ENCODE measurements at regions not wholly inside any gene's neighbourhood (a gene's known extent, or its start where the extent isn't known, plus 50 kb on each side); places are given as distances from the start of the nearest gene placed in this dataset.

DNA sequence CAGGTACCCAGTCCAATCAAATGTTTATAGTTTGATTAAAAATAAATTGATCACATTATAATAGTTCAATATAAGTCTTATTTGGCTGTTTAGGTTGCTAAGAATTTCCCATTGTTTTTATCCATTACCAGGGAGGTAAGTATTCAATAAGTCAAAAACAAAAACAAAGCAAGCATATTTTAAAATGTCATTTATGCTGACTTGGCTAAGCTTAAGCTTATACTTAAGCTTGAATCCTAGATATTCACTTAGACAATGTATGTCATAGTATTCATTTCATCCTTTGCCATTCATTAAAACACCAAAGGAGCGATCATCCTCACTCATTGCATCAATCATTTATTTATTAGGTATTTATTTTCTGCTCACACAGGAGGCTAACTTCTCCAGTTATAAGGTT lies 144.9 kb downstream of the PRL start:
- TF ChIP-seq TOX (CRISPR knock-in tag; IDR thresholded peaks at IDR 0.05; ENCODE audit: borderline replicate concordance) (no peak), ZNF565 (CRISPR knock-in tag; conservative IDR thresholded peaks at IDR 0.05; ENCODE audit: low read depth) (no peak), BACH2 (CRISPR knock-in tag; IDR thresholded peaks at IDR 0.05; ENCODE audit: borderline replicate concordance) (no peak), POU6F1 (CRISPR knock-in tag; IDR thresholded peaks at IDR 0.05; ENCODE audit: borderline replicate concordance, low read depth) (no peak), ZNF8 (CRISPR knock-in tag; IDR thresholded peaks at IDR 0.05) (no peak), ZNF70 (CRISPR knock-in tag; IDR thresholded peaks at IDR 0.05) (no peak), ZFP3 (CRISPR knock-in tag; IDR thresholded peaks at IDR 0.05) (no peak)
- TF ChIP-seq, protein P1, sequence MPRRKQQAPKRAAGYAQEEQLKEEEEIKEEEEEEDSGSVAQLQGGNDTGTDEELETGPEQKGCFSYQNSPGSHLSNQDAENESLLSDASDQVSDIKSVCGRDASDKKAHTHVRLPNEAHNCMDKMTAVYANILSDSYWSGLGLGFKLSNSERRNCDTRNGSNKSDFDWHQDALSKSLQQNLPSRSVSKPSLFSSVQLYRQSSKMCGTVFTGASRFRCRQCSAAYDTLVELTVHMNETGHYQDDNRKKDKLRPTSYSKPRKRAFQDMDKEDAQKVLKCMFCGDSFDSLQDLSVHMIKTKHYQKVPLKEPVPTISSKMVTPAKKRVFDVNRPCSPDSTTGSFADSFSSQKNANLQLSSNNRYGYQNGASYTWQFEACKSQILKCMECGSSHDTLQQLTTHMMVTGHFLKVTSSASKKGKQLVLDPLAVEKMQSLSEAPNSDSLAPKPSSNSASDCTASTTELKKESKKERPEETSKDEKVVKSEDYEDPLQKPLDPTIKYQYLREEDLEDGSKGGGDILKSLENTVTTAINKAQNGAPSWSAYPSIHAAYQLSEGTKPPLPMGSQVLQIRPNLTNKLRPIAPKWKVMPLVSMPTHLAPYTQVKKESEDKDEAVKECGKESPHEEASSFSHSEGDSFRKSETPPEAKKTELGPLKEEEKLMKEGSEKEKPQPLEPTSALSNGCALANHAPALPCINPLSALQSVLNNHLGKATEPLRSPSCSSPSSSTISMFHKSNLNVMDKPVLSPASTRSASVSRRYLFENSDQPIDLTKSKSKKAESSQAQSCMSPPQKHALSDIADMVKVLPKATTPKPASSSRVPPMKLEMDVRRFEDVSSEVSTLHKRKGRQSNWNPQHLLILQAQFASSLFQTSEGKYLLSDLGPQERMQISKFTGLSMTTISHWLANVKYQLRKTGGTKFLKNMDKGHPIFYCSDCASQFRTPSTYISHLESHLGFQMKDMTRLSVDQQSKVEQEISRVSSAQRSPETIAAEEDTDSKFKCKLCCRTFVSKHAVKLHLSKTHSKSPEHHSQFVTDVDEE (CRISPR knock-in tag; IDR thresholded peaks at IDR 0.05): no peak
- TF ChIP-seq, protein P2, sequence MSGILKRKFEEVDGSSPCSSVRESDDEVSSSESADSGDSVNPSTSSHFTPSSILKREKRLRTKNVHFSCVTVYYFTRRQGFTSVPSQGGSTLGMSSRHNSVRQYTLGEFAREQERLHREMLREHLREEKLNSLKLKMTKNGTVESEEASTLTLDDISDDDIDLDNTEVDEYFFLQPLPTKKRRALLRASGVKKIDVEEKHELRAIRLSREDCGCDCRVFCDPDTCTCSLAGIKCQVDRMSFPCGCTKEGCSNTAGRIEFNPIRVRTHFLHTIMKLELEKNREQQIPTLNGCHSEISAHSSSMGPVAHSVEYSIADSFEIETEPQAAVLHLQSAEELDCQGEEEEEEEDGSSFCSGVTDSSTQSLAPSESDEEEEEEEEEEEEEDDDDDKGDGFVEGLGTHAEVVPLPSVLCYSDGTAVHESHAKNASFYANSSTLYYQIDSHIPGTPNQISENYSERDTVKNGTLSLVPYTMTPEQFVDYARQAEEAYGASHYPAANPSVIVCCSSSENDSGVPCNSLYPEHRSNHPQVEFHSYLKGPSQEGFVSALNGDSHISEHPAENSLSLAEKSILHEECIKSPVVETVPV (CRISPR knock-in tag; IDR thresholded peaks at IDR 0.05): no peak
- TF ChIP-seq, protein P3, sequence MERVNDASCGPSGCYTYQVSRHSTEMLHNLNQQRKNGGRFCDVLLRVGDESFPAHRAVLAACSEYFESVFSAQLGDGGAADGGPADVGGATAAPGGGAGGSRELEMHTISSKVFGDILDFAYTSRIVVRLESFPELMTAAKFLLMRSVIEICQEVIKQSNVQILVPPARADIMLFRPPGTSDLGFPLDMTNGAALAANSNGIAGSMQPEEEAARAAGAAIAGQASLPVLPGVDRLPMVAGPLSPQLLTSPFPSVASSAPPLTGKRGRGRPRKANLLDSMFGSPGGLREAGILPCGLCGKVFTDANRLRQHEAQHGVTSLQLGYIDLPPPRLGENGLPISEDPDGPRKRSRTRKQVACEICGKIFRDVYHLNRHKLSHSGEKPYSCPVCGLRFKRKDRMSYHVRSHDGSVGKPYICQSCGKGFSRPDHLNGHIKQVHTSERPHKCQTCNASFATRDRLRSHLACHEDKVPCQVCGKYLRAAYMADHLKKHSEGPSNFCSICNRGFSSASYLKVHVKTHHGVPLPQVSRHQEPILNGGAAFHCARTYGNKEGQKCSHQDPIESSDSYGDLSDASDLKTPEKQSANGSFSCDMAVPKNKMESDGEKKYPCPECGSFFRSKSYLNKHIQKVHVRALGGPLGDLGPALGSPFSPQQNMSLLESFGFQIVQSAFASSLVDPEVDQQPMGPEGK (CRISPR knock-in tag; IDR thresholded peaks at IDR 0.05; ENCODE audit: borderline replicate concordance): no peak
- no peak for ATAC-seq

DNA sequence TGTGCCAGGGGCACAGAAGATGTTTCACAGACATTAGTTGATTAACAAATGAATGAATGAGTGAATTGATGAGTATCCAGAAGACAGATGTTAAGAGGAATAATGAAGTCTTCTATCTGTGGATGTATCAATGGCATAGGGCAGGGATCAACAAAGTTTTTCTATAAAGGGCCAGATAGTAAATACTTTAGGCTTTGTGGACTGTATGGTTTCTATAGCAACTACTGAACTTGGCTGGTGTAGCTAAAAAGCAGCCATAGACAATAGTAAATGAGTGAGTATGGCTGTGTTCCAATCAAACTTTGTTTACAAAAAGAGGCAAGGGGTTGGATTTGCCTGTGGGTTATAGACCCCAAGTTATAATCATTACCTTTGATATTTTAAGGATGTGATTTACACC lies 144.0 kb downstream of the PRL start:
- no peak for ATAC-seq
- TF ChIP-seq BACH2 (CRISPR knock-in tag; IDR thresholded peaks at IDR 0.05; ENCODE audit: borderline replicate concordance) (no peak), ZNF70 (CRISPR knock-in tag; IDR thresholded peaks at IDR 0.05) (no peak), ISL1 (CRISPR knock-in tag; IDR thresholded peaks at IDR 0.05) (no peak), ARNTL (CRISPR knock-in tag; IDR thresholded peaks at IDR 0.05; ENCODE audit: borderline replicate concordance, low read depth) (no peak), SNAI2 (CRISPR knock-in tag; IDR thresholded peaks at IDR 0.05) (no peak), RARB (CRISPR knock-in tag; IDR thresholded peaks at IDR 0.05) (no peak), ZNF8 (CRISPR knock-in tag; IDR thresholded peaks at IDR 0.05) (no peak), OSR1 (CRISPR knock-in tag; IDR thresholded peaks at IDR 0.05) (no peak), ESRRG (CRISPR knock-in tag; IDR thresholded peaks at IDR 0.05) (no peak), CREB5 (CRISPR knock-in tag; IDR thresholded peaks at IDR 0.05; ENCODE audit: low read depth) (no peak), CSDC2 (CRISPR knock-in tag; IDR thresholded peaks at IDR 0.05) (no peak), TOX (CRISPR knock-in tag; IDR thresholded peaks at IDR 0.05; ENCODE audit: borderline replicate concordance) (no peak)
- TF ChIP-seq, protein P1 (CRISPR knock-in tag; IDR thresholded peaks at IDR 0.05): no peak
